OCI-LY3 (cell line): ENCODE measurements at regions not wholly inside any gene's neighbourhood (a gene's known extent, or its start where the extent isn't known, plus 50 kb on each side); places are given as distances from the start of the nearest gene placed in this dataset.

Source experiments
- H2AFZ ChIP-seq: fragments of 200-600, 300-600 bp; shearing (Covaris generic); 2 replicates; pipeline ENCODE4 v1.6.0; 2014; ENCODE audit warnings: antibody characterized with exemption, low read depth, low read length
- H3K27ac ChIP-seq: fragments of 200-600, 300-600 bp; sonication (generic); 2 replicates; pipeline ENCODE4 v1.5.1; 2014; ENCODE audit warnings: mild to moderate bottlenecking, low read length, moderate library complexity, mixed read lengths
- H3K27me3 ChIP-seq: fragments of 200-600, 300-600 bp; sonication (generic); 2 replicates; pipeline ENCODE4 v1.6.1; 2014; ENCODE audit warnings: low read depth, low read length, mixed read lengths
- H3K36me3 ChIP-seq: fragments of 200-600, 300-600 bp; sonication (generic); replicated peaks from 2 replicates; pipeline ENCODE3; 2014; ENCODE audit warnings: low read depth, low read length, mixed read lengths
- H3K4me1 ChIP-seq: fragments of 300-600, 200-600 bp; sonication (generic); 2 replicates; pipeline ENCODE4 v1.6.1; 2014; ENCODE audit warnings: low read length, mixed read lengths
- H3K4me2 ChIP-seq: fragments of 200-600, 300-600 bp; sonication (generic); 2 replicates; pipeline ENCODE4 v1.6.1; 2014; ENCODE audit warnings: low read length, mixed read lengths
- H3K4me3 ChIP-seq: fragments of 300-600, 200-600 bp; sonication (generic); 2 replicates; pipeline ENCODE4 v1.5.1; 2014; ENCODE audit warnings: antibody characterized with exemption, mild to moderate bottlenecking, low read length, moderate library complexity
- H3K79me2 ChIP-seq: fragments of 300-600, 200-600 bp; shearing (Covaris generic); 2 replicates; pipeline ENCODE4 v1.6.1; 2014; ENCODE audit warnings: mild to moderate bottlenecking, low read length, mixed read lengths
- H3K9ac ChIP-seq: fragments of 300-600, 200-600 bp; shearing (Covaris generic); 2 replicates; pipeline ENCODE4 v1.6.0; 2014; ENCODE audit warnings: mild to moderate bottlenecking, low read length, moderate library complexity
- H3K9me3 ChIP-seq: fragments of 200-600, 300-600 bp; shearing (Covaris generic); 2 replicates; pipeline ENCODE4 v1.6.1; 2014; ENCODE audit warnings: low read length, mixed read lengths; ENCODE audit not compliant: insufficient read depth
- H4K20me1 ChIP-seq: fragments of 200-600, 300-600 bp; sonication (generic); 2 replicates; pipeline ENCODE4 v1.6.1; 2016; ENCODE audit warnings: low read length, mixed read lengths; ENCODE audit not compliant: insufficient read depth
- CTCF ChIP-seq: fragments of 200-600, 300-600 bp; sonication (generic); IDR thresholded peaks from 2 replicates; pipeline ENCODE4 v1.5.1; 2014; ENCODE audit warnings: antibody characterized with exemption, low read length, low read depth
- EZH2phosphoT487 ChIP-seq: fragments of 200-600 bp; shearing (Covaris generic); IDR thresholded peaks from 2 replicates; pipeline ENCODE4 v1.6.1; 2018; ENCODE audit warnings: antibody characterized with exemption, mixed run types, low read depth

GRCh38 chr3:64888840-64889392 is 201.1 kb upstream of the ADAMTS9 start:
- Histone ChIP-seq H2AFZ (no peak overlapping the region), H3K9me3 (no peaks in the 10 kb centered on the region), H3K79me2 (no peaks in the 10 kb centered on the region), H3K9ac (no peak overlapping the region), H3K27me3 (no peaks in the 10 kb centered on the region; the same call in 1 of the 2 replicates), H3K36me3 (no peaks in the 10 kb centered on the region), H3K4me2 (no peak overlapping the region), H4K20me1 (no peaks in the 10 kb centered on the region), H3K4me1 (no peaks in the 10 kb centered on the region), H3K4me3 (no peak overlapping the region), H3K27ac (no peak overlapping the region)
- TF ChIP-seq EZH2phosphoT487 (no peak), CTCF (no peak)

DNA sequence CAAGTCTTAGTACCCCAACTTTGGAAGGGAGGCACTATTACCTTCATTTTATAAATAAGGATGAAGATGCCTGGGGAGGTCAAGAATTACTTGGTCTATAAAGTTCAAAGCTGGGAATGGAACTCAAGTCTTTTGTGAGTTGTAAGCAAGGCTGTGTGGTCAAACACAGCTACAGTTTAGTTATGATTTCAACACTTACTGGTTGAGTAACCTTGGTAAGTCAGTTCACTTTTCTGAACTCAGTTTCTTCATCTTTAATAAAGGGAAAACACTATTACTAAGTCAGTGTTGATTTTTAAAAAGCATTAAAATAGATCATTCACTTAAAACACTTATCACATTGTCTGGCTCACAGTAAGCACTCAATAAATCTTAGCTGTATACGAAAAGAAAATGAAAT is 200.4 kb upstream of the ADAMTS9 start:
- Histone ChIP-seq H3K27me3 (no peaks in the 10 kb centered on the region; the same call in 1 of the 2 replicates), H2AFZ (no peak overlapping the region), H3K4me1 (no peaks in the 10 kb centered on the region), H3K9ac (no peak overlapping the region), H3K4me2 (no peak overlapping the region), H3K9me3 (no peaks in the 10 kb centered on the region), H3K4me3 (no peak overlapping the region), H3K27ac (no peak overlapping the region), H3K79me2 (no peaks in the 10 kb centered on the region), H4K20me1 (no peaks in the 10 kb centered on the region), H3K36me3 (no peaks in the 10 kb centered on the region)
- TF ChIP-seq EZH2phosphoT487 (no peak), CTCF (no peak)

- Histone ChIP-seq H3K9me3 (no peaks in the 10 kb centered on the region), H3K36me3 (no peaks in the 10 kb centered on the region), H3K79me2 (no peaks in the 10 kb centered on the region), H3K27me3 (no peaks in the 10 kb centered on the region; the same call in 1 of the 2 replicates), H3K4me2 (no peak overlapping the region), H3K4me1 (no peaks in the 10 kb centered on the region), H2AFZ (no peak overlapping the region), H3K4me3 (no peak overlapping the region), H4K20me1 (no peaks in the 10 kb centered on the region), H3K9ac (no peak overlapping the region), H3K27ac (no peak overlapping the region)
- TF ChIP-seq CTCF (no peak), EZH2phosphoT487 (no peak)
Measured at GRCh38 chr3:64885055-64885454, 197.3 kb upstream of the ADAMTS9 start.

- Histone ChIP-seq H3K4me1 (no peaks in the 10 kb centered on the region), H3K27ac (no peak overlapping the region), H3K9me3 (no peaks in the 10 kb centered on the region), H3K79me2 (no peaks in the 10 kb centered on the region), H3K4me3 (no peak overlapping the region), H2AFZ (no peak overlapping the region), H3K4me2 (no peak overlapping the region), H4K20me1 (no peaks in the 10 kb centered on the region), H3K27me3 (no peaks in the 10 kb centered on the region; the same call in 1 of the 2 replicates), H3K36me3 (no peaks in the 10 kb centered on the region), H3K9ac (no peak overlapping the region)
- TF ChIP-seq EZH2phosphoT487 (no peak), CTCF (no peak)
Measured at GRCh38 chr3:64884536-64884935, 196.7 kb upstream of the ADAMTS9 start.
